ENCODE measurements at regions not wholly inside any gene's neighbourhood (a gene's known extent, or its start where the extent isn't known, plus 50 kb on each side); places are given as distances from the start of the nearest gene placed in this dataset.

- TF ChIP-seq HMGXB4 (CRISPR knock-in tag; IDR thresholded peaks at IDR 0.05) (no peak), TEAD1 (CRISPR knock-in tag; IDR thresholded peaks at IDR 0.05) (no peak), MYBL2 (CRISPR knock-in tag; IDR thresholded peaks at IDR 0.05) (no peak), JAZF1 (CRISPR knock-in tag; IDR thresholded peaks at IDR 0.05) (no peak), NFATC4 (CRISPR knock-in tag; IDR thresholded peaks at IDR 0.05) (no peak)
- TF ChIP-seq, protein P1, sequence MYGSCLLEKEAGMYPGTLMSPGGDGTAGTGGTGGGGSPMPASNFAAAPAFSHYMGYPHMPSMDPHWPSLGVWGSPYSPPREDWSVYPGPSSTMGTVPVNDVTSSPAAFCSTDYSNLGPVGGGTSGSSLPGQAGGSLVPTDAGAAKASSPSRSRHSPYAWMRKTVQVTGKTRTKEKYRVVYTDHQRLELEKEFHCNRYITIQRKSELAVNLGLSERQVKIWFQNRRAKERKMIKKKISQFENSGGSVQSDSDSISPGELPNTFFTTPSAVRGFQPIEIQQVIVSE (CRISPR knock-in tag; IDR thresholded peaks at IDR 0.05; ENCODE audit: borderline replicate concordance): no peak
Observed at GRCh38 chr2:78940998-78941397, 84.5 kb upstream of the REG3G start (continued).

DNA sequence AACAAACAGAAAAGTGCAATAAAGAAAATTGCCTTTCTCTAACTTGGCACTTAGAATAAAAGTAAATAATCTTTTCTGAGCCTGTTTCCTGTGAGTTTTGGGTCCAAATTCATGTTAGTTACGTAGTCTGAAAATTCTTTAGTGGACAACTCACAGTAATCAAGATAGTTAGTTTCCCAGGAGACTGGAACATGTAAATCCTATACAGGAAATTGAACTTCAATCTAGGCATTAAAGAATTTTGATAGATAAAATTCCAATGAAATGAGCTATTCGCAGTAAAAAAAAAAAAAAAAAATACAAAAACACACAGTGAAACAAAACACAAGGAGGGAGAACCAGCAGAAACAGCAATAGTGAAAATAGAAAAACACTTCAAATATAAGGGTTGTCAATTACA lies 83.8 kb upstream of the REG3G start:
- H3K27me3 Mint-ChIP-seq (ENCODE audit: low read depth): no peaks in the 10 kb centered on the region
- peaks cover 5% of the 10 kb centered on the region; the same call in 1 of the 2 replicates for H3K9me3 Mint-ChIP-seq
- H3K36me3 Mint-ChIP-seq: peaks cover 3% of the 10 kb centered on the region
- no peak for ATAC-seq
- DNase-seq (ENCODE audit: low spot score): no peak
- TF ChIP-seq E2F1 (CRISPR knock-in tag; IDR thresholded peaks at IDR 0.05) (no peak), MXD4 (CRISPR knock-in tag; IDR thresholded peaks at IDR 0.05; ENCODE audit: borderline replicate concordance) (no peak), EMX1 (CRISPR knock-in tag; IDR thresholded peaks at IDR 0.05) (no peak), ZBTB21 (CRISPR knock-in tag; IDR thresholded peaks at IDR 0.05; ENCODE audit: borderline replicate concordance) (no peak), USF2 (CRISPR knock-in tag; IDR thresholded peaks at IDR 0.05) (no peak), TCF7 (CRISPR knock-in tag; IDR thresholded peaks at IDR 0.05; ENCODE audit: low read depth) (no peak), ZSCAN18 (CRISPR knock-in tag; IDR thresholded peaks at IDR 0.05) (no peak), ERG (CRISPR knock-in tag; IDR thresholded peaks at IDR 0.05) (no peak), CREM (CRISPR knock-in tag; IDR thresholded peaks at IDR 0.05) (no peak), GTF2I (CRISPR knock-in tag; conservative IDR thresholded peaks at IDR 0.05) (no peak), NFATC4 (CRISPR knock-in tag; IDR thresholded peaks at IDR 0.05) (no peak)
- TF ChIP-seq, protein P1 (CRISPR knock-in tag; IDR thresholded peaks at IDR 0.05; ENCODE audit: borderline replicate concordance): no peak
- TF ChIP-seq, protein P2, sequence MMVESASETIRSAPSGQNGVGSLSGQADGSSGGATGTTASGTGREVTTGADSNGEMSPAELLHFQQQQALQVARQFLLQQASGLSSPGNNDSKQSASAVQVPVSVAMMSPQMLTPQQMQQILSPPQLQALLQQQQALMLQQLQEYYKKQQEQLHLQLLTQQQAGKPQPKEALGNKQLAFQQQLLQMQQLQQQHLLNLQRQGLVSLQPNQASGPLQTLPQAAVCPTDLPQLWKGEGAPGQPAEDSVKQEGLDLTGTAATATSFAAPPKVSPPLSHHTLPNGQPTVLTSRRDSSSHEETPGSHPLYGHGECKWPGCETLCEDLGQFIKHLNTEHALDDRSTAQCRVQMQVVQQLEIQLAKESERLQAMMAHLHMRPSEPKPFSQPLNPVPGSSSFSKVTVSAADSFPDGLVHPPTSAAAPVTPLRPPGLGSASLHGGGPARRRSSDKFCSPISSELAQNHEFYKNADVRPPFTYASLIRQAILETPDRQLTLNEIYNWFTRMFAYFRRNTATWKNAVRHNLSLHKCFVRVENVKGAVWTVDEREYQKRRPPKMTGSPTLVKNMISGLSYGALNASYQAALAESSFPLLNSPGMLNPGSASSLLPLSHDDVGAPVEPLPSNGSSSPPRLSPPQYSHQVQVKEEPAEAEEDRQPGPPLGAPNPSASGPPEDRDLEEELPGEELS (CRISPR knock-in tag; IDR thresholded peaks at IDR 0.05): no peak
- no peaks in the 10 kb centered on the region for H3K4me1 Mint-ChIP-seq
- no peak overlapping the region for H3K4me3 Mint-ChIP-seq
- ChIA-PET CTCF (interaction anchor here (0.6 to 1.1 kb wide), 2 partner anchors 269 to 1988 kb away, joined by 3 read pairs; no protein-coding TSS in a partner anchor), POLR2A (no interaction called here)
- H3K27ac Mint-ChIP-seq: no peak overlapping the region
